ENCODE measurements at regions not wholly inside any gene's neighbourhood (a gene's known extent, or its start where the extent isn't known, plus 50 kb on each side); places are given as distances from the start of the nearest gene placed in this dataset.

DNA sequence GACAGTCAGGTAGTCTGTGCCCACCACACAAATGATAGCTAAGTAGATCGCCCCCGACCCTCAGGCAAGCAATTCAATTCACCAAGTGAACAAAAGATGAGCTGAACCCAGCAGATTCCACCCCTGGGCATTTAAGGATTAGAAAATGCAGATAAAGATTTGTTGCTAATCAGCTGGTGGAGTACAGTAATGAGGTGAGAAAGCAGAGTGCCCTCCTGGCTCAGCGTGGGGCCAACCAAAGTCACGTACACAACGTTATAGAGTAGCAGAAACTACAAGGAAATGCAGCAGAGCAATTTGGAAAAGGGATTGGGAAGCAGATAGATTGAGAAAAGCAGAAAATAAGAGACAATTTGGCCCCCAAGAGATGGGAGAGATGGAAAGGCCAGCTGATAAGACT lies 91.2 kb downstream of the SOX9 start:
- DNase-seq, result no peak

DNA sequence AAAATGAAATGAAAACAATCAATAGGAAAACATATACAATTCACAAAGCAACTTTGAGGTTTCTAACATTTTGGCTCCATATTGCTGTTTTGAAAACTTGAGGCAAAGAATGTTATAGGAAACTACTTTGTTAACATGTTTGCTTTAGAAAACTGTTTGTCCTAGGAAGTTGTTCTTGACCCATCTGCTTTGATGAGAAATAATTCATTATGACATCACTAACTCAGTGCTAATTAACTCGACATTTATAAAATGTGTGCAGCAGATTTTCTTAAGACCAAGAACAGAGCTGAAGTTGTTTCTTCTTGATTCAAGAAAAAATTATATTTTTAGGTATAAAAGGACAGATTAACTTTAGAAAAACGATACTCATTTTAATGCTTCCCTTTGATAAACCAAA lies 94.7 kb downstream of the SOX9 start:
- no peak for DNase-seq

DNA sequence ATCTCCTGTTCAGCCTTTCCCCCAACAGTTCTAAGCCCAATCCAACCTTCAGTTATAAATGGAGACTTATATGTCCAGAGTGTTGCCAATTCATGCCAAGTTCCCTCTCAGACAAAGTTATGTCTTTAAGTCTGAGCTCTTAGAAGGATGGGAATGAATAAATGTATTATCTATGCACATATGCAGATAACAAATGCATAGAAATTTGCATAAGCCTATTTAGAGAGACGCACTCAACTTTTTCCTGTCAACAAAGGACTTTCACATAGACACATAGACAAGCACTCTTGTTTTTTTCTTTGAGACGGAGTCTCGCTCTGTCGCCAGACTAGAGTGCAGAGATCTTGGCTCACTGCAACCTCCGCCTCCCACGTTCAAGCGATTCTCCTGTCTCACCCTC lies 95.1 kb downstream of the SOX9 start:
- no peak for DNase-seq

DNA sequence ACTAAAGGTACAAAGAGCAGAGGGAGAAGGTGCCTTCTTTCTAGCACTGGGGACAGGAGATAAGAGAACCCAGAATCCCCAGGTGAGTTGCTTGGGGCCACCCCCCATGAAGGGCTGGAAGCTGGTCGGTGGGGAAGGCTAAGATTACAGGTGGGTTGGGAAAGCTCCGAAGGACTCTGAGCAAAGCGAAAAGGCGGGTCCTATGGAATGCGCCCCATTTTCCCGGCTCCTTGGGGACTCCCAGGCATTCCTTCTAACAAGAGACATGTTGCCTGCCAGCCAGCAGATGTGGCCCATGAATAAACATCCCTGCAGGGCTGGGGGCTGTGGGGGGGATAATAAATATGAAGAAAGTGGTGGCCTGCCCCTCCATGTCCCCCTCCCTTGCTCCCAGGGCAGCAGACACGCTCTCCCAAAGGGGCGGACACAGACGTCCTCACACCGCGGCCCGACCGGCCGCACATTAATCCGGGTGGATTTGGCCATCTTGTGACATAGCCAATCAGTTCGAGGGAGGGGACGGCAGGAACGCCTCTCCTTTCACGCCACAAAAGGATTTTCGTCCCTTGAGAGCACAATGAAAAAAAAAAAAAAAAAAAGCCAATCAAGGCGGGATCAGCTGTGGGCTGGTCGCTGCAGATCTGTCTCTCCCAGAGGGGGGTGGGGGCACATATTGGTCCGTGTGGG lies 98.5 kb downstream of the SOX9 start:
- DNase-seq, result no peak

DNA sequence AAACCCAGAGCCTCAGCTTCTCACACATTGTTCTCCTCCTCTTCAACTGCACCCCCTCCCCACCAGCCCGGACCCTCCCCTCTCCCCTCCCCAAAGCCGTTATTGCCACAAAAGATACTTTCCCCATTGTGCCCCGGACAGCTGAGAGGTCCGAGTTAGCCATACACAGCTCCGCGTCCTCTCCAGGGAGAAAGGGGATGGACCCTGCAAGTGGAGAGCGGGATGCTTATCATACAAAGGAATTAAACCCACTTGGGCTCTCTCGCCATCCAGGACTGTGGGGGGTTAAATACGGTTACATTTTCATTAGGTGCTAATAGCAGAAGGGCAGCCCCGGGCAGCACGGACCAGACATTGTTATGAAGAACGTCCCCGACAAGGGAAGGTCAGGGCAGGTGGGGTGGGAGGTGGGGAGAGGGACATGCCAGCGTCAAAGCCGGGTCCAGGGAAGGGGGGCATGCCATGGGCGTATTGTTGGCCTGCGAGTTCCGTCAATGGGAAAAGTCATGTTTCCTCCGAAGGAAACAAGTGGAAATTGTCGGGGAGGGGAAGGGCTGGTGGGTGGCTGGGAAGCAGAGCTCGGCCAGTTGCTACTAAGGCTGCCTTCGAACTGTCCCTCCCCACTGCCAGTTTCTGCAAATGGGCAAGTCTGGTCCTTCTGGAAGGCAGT lies 99.1 kb downstream of the SOX9 start:
- DNase-seq, result no peak

DNA sequence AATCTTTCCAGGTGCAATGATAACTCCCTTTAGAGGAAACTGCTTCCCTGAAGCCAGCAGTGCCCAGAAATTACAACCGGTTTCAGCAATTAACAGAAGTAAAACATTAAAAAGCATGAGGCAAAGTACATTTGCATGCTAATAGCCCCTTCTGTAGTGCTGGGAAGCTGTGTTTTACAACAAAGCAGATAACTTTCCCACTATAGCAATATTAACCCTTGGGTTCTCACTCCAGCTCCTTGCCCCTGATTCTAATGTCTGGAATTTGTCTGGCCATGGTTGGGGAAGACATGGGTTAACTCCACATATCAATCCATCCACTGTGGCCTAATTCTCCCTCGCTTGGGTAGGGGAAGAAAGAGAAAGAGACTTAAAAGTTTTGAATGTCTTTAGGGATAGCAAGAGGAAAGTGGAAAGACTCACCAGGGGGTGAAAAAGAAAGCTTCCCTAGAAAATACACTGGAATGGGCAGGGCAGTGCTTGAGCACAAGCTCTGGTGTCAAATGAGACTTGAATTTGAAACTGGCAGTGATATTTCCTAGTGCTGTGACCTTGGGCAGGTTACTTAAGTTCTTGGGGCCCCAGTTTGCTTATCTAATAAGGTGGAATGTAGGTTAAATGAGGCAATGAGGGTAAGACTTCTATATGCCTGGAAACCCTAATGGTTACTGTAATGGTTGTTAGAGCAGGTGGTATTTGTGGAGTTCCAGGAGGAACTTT lies 102.0 kb downstream of the SOX9 start:
- no peak for DNase-seq

DNA sequence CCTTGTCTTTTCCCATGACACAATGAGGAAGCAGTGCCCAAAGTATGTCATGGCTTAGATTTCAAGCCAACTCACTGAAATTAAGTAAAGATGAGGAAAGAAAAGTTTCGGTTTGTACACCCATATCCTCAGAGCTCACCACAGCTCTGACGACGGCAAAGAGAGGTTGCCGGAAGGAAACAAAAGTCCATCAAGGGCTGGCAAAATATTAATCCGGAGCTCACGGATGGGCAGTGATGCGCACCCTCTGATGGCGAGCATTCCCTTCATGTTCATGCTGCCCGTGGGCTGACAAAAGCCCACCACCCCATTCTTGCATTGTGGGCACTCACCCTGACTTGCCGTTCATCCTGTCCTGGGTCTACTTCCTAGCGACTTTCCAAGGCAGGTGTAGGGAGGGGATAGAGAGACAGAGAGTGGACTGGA lies 103.1 kb downstream of the SOX9 start:
- no peak for DNase-seq

DNA sequence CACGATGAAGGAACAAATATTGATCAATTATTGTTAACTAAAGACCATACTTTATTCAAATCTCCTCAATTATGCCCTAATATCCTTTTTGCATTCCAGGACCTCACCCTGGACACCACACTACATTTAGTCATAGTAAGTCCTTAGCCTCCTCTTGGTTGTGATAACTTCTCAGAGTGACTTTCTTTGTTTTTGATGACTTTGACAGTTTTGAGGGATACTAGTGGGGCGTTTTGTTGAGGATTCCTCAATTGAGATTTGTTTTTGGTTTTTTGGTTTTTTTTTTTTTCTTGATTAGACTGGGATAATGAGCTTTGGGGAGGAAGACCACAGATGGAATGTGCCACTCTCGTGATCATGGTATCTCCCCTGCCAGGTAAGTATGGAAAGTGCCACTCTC lies 105.5 kb downstream of the SOX9 start:
- no peak for DNase-seq

DNA sequence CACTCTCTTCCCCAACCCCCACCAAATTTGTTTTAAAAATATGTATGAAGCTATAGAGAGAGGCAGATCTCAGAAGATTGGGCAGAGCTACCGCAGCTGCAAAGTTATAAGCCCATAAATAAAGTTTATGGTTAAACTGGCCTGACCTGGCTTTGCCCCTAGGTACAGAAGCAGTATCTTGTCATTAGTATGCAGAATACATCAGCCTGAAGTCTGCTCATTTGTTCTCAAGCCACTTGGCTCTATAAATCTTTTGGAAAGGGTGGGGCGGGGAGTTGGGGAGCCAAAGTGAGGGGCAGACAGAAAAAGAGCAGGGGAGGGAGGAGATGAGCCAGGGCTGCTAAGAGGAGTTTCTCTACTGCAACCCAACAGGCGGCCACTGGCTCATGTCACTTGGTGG lies 113.2 kb downstream of the SOX9 start:
- no peak for DNase-seq

DNA sequence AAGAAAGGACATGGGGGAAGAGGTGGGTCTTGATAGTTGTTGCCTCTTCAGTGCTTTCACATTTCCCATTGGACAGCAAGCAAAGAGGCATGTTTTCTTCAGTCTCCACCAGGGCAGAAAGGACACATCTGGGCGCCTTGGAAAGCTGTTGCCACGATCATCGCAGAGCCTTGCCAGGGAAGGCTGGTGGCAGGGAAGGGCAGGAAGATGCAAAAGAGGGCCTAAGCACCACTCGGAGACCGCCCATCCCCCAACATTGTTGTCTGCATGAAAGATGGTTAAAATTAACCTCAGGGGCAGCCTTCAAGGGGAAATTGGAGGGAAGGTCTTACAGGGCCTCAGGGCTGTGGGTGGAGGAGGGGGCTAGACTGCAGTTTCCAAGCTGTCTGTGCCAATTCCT lies 114.2 kb downstream of the SOX9 start:
- DNase-seq, result no peak

DNA sequence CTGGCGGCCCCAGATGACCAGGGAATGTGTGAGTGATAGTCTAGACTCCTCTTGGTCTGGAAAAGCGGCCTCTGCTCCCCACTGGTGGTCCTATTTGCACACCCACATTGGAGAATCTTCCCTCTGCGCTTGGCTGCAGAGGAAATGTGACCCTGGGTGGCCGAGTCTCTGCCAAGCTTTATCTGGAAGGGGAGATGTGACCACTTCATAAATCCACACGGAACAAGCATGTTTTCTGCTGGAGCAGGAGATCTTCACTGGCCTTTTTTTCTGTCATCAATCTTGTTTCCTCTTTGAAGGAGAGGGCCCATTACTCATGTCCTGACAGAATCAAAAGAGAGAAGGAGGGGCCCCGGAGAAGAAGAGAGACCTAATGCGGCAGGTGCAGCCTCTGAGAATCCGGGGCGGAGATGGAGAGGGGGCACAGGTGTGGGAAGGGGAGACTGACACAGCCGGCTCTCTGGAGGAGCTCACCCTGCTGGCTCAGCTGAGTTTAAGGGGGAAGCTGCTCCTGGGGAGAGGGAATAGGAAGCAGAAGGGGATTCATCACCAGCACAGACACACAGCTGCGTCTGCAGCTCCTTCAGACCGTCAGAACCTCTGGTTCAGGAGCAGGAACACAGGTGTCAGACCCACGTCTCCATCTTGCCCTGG lies 116.3 kb downstream of the SOX9 start:
- DNase-seq, result no peak

DNA sequence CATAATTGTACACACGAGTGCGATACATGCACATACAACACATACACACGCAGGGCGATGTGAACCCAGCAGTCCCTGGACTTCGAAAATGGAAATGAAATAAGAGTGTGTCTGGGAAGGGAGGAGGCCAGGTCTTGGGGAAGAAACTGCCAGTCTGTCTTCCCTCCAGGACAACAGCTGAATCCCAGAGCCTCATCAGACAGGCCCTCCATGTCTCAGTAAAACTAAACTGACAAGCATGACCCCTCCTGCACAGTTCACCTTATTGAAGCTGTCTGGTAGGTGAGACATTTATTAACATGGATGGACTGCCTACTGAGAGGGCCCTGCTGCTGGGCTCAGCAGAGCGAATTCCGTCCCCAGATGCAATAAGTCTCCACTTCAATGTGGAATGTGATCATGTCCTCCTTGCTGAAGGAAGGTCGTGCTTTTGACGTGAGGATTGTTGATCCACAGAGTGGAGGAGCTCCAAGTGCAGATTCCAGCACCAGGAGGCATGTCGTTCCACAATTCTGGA lies 117.4 kb downstream of the SOX9 start:
- DNase-seq, result no peak

DNA sequence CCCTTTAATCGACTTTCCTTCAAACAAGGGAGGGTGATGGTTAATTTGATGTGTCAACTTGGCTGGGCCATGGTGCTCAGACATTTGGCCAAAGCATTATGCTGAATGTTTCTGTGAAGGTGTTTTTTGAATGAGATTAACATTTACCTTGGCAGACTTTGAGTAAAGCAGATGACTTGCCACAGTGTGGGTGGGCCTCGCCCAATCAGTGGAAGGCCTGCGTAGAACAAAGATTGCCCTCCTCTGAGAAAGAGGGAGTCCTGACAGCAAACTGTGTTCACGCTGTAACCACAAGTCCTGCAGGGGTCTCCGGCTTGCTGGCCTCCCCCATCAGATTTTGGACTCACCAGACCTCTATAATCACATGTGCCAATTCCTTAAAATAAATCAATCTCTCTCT lies 118.7 kb downstream of the SOX9 start:
- DNase-seq, result no peak

DNA sequence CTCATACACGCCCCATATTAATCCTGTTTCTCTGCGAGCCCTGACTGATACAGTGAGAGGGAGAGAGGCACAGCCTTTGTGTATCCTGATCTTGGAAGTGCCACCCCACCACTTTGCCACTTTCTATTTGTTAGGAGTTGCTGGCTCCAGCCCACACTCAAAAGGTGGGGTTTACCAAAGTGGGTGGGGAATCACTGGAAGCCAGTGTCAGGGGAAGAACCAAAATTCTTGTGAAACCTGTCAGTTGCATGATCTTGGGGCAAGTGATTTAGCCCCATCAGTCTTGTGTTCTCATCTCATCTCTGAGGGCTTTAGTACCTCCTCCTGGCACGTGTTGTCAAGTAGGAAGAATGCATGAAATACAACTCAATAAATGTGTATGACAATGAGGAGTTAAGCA lies 119.5 kb downstream of the SOX9 start:
- DNase-seq, result no peak

DNA sequence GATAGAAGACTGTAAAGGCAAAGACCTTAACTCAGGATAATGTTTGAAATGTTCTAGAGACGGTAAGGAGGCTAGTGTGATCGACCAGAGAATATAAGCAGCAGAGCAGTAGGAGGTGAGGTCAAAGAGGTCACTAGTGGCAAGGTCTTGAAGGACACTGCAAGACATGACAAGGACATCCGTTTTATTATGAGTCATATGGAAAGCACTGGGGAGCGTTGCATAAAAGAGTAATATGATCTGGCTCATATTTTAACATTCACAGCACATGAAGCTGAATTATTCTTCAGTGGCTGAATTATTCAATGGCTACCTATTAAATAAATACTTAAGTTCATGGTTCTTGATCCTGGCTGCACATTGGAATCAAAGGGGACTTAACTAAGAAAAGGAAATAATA lies 123.7 kb downstream of the SOX9 start:
- no peak for DNase-seq

DNA sequence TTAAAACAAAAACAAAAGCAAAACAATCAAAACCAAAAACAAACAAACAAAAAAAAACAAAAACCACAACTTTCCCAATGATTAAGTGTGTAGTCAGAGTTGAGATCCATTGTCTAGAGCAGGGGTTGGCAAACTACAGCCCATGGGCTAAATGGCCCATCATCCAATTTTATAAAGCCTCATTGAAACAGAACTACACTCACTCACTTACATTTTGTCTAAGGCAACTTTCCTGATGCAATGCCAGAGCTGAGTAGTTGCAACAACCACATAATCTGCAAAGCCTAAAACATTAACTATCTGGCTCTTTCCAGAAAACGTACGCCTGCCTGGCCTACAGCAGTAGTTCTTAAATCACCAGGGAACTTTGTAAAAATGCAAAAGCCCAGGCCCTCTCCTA lies 124.1 kb downstream of the SOX9 start:
- DNase-seq, result no peak

DNA sequence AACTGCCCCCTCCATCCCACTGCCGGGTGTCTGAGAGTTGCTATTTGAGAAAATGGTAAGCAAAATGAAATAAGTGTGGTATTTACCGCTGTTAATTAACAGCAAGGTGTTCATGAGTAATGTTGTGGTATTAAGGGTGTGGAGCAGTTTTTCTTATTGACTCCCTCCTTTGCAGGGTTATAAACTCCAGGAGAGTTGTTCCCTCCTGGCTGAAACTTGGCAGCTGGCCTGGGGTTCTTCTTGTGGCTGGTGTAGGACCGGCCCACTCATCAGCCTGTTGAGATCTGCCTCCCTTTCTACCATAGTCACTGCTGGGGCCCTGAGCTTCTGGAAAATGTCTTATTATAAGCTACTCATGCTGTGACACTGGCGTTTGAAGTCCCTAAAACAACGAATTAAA lies 128.6 kb downstream of the SOX9 start:
- DNase-seq, result no peak

DNA sequence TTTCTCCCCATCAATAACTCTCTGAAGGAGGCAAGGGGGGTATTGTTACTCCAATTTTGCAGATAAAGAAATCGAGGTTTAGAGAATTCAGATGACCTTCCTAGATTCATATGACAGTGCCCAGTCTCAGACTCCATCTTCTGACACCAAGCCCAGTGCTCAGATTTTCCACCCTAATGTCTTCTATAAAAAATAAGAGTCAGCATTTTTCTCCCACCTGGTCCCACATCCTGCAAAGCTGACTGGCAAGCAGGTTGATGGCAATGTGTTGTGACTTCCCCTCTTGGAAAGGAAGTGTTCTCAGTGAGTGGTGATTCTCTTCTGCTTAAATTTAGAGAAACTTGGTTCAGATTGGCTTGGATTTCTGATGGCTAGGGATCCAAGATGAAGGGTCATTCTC lies 129.4 kb downstream of the SOX9 start:
- DNase-seq, result no peak

DNA sequence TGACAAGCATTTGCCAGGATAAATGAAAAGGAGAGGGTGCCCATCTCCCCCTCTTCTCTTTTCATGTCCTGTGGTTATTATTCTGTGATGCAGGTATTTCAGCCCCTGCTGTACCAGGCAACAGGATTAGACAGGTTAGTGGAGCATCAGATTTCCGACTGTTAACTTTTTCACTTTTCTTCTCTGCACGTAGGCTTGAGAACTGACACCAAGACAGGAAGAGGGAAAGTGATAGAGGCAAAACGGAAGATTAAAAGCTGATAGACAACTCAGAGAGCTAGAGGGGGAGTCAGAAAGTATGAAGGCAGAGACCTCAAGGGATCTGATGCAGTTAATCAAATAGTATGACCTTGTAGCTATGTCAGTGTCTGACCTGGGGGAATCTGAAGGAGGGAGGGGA lies 132.8 kb downstream of the SOX9 start:
- no peak for DNase-seq

DNA sequence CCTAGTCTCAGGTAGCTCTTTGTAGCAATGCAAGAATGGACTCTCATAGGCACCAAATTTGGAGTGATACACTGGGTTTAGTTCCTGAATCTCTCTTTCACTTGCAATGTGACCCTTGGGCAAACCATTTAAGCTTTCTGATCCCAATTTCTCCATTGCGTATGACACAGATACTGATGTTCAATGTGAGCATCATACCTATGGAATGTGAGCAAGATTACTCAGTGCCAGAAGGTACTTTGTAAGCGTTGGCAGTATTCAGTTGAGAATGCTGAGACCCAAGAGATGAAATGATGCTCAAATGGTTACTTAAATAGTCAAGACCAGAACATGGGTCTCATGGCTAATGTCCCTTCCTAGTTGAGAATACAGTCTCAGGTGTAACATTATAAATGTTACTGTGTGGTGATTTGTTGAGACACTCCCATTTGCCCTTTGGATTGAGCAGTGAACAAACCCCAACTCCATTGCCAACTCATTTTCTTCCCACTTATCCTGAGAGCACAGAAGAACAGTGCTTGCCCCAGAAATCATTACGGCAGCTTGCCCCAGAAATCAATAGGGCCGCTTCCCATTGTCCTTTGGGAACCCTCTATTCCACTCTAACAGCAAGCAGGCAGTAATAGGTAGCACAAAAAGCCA lies 134.1 kb downstream of the SOX9 start:
- DNase-seq, result no peak

DNA sequence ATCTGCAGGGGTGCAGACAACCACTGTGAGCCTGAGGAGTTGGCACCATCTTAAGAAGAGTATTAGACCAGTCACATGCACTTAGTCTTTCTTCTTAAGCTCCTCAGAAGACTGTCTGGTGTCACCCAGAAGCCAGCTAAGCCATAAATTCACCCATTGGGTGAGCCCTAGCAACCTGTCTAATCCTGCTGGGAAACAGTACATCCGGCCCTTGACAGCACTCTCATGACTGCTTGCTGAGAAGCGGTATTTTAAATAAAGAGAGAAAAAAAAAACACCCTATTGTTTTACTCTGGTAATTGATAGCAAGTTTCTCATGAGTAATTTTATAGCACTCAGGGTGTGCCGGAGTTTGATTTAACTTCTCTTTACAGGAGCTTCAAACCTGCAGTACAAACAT lies 134.7 kb downstream of the SOX9 start:
- no peak for DNase-seq

DNA sequence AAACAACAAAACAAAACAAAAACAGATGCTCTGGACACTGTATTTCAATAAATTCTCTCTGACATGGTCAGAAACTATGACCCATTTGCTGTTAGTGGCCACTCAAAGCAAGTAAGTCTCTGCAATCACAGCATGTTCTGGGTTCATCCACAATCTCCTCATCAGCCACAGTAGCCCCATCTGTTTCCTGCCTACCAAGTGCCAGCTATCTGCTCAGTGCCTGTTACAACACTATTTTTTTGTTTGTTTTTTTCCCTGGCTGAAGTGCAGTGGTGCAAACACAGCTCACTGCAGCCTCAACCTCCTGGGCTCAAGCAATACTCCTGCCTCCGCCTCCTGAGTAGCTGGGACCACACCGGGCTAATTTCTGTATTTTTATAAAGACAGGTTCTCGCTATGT lies 137.9 kb downstream of the SOX9 start:
- DNase-seq, result no peak

DNA sequence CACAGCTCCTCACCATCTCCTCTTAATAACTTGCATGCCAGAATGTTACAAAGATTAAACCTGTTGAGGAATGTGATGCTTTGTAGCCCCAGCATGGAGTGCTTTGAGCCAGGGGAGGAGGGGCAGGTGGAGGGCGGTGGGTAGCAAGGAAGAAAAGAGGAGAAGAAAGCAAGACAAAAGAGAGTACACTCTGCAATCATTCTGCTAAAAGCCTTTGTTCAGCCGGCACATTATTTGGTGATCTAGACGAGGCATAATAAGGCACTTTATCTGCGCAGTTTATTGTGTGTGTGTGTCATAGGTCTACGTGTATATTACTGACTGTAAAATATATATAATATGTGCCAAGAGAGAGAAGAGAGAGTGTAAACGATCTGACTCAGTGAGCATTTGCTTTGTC lies 139.1 kb downstream of the SOX9 start:
- DNase-seq, result no peak
